Brain microvascular endothelial cell (primary cell): ENCODE measurements at regions not wholly inside any gene's neighbourhood (a gene's known extent, or its start where the extent isn't known, plus 50 kb on each side); places are given as distances from the start of the nearest gene placed in this dataset.
"Not testable (repeated sequence)": the region's sequence is repeated elsewhere in the genome, so short reads cannot be mapped to it uniquely, and the experiment has no call there.

ENCODE experiments used
- DNase-seq: peaks from one replicate; pipeline ENCODE4 v3.0.0-alpha.2; 2020
- H3K27ac ChIP-seq: fragments of 250-450 bp; sonication (Bioruptor Pico); 2 replicates; pipeline ENCODE4 v1.5.1; 2020; ENCODE audit warnings: mild to moderate bottlenecking, moderate library complexity
- H3K27me3 ChIP-seq: fragments of 250-450 bp; sonication (Bioruptor Pico); replicated peaks from 2 replicates; pipeline ENCODE4 v1.5.1; 2020; ENCODE audit warnings: mild to moderate bottlenecking
- H3K36me3 ChIP-seq: fragments of 250-450 bp; sonication (Bioruptor Pico); replicated peaks from 2 replicates; pipeline ENCODE4 v1.5.1; 2020; ENCODE audit warnings: mild to moderate bottlenecking
- H3K4me3 ChIP-seq: 2 replicates; pipeline ENCODE4 v1.5.1; 2011; ENCODE audit warnings: low read depth, mild to moderate bottlenecking, control low read depth, low read length, moderate library complexity
- in situ Hi-C: cut with HindIII; loops from 2 replicates; pipeline ENCODE4 v1.10.0; 2017; ENCODE audit warnings: low sequenced_read_pairs, low pct_ligation_motif_present
- TF ChIP-seq, protein P1 (sequence below): IDR thresholded peaks from 2 replicates; pipeline ENCODE4 v1.5.1; 2011; ENCODE audit warnings: low read depth, mild to moderate bottlenecking, moderate library complexity, low read length, control low read depth, inconsistent platforms; ENCODE audit errors: missing control alignments

DNA sequence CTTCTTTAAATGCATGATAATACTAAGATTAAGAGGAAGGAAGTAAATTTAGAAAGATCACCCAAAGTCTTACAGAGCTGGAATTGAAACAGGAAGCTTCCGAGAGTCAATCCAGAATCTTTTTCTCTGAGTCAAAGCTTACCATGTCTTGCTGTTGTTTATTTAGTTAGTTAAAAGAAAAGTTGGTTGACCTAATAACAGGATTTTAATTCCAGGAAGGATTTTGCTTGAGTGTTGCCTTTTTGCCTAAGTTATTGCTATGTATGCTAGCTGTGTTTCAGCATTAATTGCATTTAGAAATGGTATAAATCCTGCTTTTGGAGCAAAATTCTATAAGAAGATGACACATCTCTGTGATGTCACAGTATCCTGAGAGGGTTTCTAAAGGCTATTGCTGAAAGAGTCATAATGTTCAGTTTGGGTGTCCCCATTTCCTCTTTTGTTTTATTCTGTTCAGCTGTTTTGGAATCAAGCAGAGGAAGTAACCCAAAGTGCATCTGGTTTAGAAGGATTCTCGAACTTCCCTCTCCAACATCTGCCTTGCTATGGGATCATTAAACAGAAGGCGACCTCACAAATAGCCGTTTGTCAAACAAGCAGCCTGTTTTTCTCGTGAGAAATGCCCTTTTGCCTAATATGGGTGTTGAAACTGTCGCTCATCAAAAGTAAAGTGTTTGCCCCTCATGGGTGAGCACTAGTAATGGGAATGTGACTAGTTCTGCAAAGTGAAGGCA, 271.5 kb upstream of the MMADHC start:
- in situ Hi-C loops, result no loop called here
- Histone ChIP-seq H3K36me3 (no peaks in the 10 kb centered on the region), H3K27me3 (no peaks in the 10 kb centered on the region), H3K4me3 (no peak overlapping the region), H3K27ac (peak overlapping the region; percentile 34)
- peak; percentile 35 for DNase-seq
- TF ChIP-seq, protein P1, sequence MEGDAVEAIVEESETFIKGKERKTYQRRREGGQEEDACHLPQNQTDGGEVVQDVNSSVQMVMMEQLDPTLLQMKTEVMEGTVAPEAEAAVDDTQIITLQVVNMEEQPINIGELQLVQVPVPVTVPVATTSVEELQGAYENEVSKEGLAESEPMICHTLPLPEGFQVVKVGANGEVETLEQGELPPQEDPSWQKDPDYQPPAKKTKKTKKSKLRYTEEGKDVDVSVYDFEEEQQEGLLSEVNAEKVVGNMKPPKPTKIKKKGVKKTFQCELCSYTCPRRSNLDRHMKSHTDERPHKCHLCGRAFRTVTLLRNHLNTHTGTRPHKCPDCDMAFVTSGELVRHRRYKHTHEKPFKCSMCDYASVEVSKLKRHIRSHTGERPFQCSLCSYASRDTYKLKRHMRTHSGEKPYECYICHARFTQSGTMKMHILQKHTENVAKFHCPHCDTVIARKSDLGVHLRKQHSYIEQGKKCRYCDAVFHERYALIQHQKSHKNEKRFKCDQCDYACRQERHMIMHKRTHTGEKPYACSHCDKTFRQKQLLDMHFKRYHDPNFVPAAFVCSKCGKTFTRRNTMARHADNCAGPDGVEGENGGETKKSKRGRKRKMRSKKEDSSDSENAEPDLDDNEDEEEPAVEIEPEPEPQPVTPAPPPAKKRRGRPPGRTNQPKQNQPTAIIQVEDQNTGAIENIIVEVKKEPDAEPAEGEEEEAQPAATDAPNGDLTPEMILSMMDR, result no peak

DNA sequence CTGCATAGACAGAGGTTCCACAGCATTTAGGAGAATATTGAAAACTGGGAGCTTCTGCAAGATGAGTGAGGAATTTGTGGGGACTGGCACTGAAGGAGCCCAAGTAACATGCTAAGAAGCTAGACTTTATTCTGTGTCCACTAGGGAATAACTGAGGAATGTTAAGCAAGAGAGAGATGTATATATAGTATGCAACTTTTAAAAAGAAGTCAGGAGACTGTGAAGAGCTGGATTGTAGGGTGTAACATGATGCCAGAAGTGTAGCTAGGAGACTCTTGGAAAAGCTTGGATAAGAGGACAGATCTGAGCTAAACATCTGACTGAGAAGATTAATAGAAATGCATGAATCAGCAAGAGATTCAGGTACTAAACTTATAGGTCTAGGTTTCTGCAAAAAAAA, 270.6 kb upstream of the MMADHC start:
- Histone ChIP-seq H3K27me3 (no peaks in the 10 kb centered on the region), H3K27ac (no peak overlapping the region), H3K4me3 (no peak overlapping the region), H3K36me3 (no peaks in the 10 kb centered on the region)
- in situ Hi-C loops, result no loop called here
- DNase-seq, result no peak
- TF ChIP-seq, protein P1, result no peak

DNA sequence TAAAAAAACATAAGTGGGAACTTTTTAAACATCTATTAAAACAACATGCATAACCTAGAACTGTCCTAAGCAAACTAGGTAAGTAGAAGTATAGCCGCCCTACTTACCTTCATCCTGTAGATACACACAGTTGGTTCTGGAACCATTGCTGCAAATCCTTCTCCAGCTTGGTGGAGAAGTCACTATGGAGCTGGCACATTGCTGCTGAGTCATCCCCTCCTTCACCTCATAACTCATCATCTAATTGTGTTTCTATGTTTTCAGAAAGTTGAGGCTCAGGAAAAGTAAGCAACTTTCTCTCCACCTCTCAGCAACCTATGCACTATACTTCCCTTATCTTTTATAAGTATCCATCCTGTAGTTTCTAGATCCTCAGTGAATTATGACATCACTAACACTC, 269.8 kb upstream of the MMADHC start:
- TF ChIP-seq, protein P1, result no peak
- DNase-seq, result no peak
- no peak overlapping the region for H3K27ac ChIP-seq
- no peaks in the 10 kb centered on the region for H3K27me3 ChIP-seq
- in situ Hi-C loops, result no loop called here
- no peak overlapping the region for H3K4me3 ChIP-seq
- no peaks in the 10 kb centered on the region for H3K36me3 ChIP-seq

DNA sequence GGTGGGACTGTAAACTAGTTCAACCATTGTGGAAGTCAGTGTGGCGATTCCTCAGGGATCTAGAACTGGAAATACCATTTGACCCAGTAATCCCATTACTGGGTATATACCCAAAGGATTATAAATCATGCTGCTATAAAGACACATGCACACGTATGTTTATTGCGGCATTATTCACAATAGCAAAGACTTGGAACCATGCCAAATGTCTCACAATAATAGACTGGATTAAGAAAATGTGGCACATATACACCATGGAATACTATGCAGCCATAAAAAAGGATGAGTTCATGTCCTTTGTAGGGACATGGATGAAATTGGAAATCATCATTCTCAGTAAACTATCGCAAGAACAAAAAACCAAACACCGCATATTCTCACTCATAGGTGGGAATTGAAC, 268.3 kb upstream of the MMADHC start:
- in situ Hi-C loops, H3K4me3 ChIP-seq, H3K36me3 ChIP-seq, H3K27ac ChIP-seq, H3K27me3 ChIP-seq, DNase-seq: not testable (repeated sequence)

DNA sequence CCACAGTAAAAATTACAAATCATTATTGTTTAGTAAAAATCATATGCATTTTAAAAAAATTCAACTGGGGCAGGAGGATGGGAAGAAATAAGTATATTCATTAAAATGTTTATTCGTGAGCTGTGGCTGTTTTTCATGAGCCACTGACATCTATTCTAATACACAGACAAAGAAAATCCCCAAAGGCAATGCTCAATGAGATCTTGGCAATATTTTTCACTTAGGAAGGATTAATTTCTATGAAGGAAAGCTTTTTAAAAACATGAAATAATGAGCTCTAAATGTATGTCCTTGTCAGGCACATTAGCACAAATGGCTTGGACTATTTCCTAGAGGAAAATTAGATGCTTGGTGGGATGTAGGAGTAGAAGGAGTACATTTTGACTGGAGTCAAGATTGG, 262.0 kb upstream of the MMADHC start:
- TF ChIP-seq, protein P1, result no peak
- in situ Hi-C loops, result no loop called here
- no peak overlapping the region for H3K27ac ChIP-seq
- H3K4me3 ChIP-seq, result no peak overlapping the region
- H3K36me3 ChIP-seq, result no peaks in the 10 kb centered on the region
- H3K27me3 ChIP-seq, result no peaks in the 10 kb centered on the region
- DNase-seq, result no peak

DNA sequence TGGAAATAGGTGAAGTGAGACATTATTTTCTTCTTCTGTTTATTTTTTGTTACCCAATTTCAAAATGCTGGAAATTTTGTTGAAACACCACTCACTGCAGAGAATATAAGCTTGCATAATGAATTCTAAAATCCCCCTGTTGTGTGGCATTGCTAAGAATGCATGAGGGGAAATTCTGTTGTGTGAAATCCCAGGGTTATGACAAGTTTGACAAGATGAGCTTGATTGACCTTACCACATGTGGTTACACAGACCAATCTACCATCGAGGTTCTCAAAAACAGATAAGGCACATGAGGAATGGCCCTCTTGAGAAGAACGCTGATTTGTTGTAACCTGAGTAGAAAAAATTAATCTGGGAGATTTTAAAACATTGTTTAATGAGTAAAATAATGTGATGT, 261.6 kb upstream of the MMADHC start:
- Histone ChIP-seq H3K27ac (no peak overlapping the region), H3K27me3 (no peaks in the 10 kb centered on the region), H3K36me3 (no peaks in the 10 kb centered on the region), H3K4me3 (no peak overlapping the region)
- TF ChIP-seq, protein P1, result no peak
- in situ Hi-C loops, result no loop called here
- no peak for DNase-seq
